Hematopoietic multipotent progenitor cell treated with erythropoietin and hydrocortisone succinate and interleukin-3 and kit ligand, for 17 days (in vitro differentiated cells): ENCODE measurements at regions not wholly inside any gene's neighbourhood (a gene's known extent, or its start where the extent isn't known, plus 50 kb on each side); places are given as distances from the start of the nearest gene placed in this dataset.

Experiments used
- DNase-seq: peaks from one replicate; pipeline ENCODE4 v3.0.0-alpha.2; 2015; ENCODE audit warnings: low spot score

- no peak for DNase-seq
Measured at GRCh38 chr7:110051372-110051771, 1039.6 kb upstream of the LRRN3 start.

DNA sequence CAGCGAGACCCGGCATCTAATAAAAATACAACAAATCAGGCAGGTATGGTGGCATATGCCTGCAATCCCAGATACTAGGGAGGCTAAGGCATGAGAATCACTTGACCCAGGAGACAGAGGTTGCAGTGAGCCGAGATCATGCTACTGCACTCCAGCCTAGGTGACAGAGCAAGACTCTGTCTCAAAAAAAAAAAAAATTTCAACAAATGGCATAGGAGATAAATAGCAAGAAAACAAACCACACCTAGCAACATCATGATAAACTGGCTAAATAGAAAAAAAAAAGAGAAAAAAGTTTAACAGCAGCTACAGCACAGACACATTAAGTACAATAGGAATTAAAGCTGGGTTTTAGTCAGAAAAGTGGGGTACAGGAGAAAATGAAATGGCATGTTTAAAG is 1034.6 kb upstream of the LRRN3 start:
- DNase-seq = no peak

- no peak for DNase-seq
Measured at GRCh38 chr7:110058401-110058800, 1032.5 kb upstream of the LRRN3 start.

DNA sequence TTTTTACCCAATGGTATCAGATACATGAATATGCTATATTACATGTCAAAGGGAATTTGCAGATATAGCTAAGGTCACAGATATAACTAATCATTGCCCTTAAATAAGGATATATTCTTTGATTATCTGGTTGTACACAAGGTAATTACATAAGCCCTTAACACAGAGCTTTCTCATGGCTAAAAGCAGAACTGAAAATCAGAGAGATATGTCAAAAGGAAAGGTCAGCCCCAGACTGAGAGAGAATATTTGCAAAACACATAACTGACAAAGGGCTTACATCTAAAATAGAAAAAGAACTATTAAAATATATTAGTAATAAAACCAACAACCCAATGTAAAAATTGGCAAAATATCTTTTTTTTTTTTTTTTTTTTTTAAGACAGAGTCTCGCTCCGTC is 1029.5 kb upstream of the LRRN3 start:
- no peak for DNase-seq

DNA sequence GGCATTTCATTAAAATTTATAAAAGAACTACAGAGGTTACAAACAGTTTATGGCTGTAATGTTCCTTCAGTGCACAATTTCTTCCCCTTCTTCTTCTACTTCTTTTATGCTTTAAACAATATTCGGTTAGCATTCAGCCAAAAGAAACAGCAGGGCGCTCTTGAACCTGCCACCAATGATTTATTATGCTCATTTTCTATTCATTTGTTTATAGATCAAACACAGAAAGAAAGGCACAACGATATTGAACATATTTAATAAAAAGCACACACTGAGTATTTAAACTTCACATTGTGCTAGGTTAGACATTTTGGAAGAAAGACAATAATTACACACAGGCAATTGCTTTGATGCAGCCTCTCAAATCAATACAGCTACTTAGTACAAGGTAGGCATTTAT is 1025.8 kb upstream of the LRRN3 start:
- no peak for DNase-seq

DNA sequence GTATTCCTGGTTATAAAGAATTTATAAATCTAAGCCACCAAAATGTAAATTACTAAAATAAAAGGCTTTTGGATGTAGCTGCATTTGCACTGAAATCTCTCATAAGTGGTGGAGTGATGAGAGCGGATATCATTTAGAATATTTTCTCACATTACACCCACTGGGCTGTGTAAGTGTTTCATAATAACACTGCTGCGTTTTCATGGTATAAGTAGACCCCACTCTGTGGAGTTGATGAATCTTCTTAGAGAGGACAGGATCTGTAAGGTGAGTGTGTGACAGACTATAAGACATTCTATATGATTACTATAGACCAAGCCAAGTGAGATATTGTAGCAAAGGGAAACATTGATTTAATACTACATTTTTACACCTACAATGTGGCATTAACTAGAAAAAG is 1024.1 kb upstream of the LRRN3 start:
- no peak for DNase-seq

GRCh38 chr7:110071192-110071591 is 1019.7 kb upstream of the LRRN3 start:
- DNase-seq = no peak

GRCh38 chr7:110075450-110075849 is 1015.5 kb upstream of the LRRN3 start:
- no peak for DNase-seq

DNA sequence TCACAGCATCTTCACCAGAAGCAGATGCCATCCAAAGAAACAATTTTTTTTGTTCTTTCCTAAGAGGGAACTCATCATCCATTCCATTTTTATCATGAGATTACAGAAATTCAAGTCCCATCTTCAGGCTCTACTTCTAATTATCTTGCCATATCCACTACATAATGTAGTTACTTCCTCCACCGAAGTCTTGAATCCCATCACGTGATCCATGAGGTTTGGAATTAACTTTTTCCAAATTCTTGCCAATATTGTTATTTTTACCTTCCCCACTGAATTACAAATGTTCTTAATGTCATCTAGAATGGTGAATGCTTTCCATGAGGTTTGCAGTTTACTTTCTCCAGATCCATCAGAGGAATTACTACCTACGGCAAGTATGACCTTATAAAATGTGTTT is 1014.7 kb upstream of the LRRN3 start:
- no peak for DNase-seq

DNA sequence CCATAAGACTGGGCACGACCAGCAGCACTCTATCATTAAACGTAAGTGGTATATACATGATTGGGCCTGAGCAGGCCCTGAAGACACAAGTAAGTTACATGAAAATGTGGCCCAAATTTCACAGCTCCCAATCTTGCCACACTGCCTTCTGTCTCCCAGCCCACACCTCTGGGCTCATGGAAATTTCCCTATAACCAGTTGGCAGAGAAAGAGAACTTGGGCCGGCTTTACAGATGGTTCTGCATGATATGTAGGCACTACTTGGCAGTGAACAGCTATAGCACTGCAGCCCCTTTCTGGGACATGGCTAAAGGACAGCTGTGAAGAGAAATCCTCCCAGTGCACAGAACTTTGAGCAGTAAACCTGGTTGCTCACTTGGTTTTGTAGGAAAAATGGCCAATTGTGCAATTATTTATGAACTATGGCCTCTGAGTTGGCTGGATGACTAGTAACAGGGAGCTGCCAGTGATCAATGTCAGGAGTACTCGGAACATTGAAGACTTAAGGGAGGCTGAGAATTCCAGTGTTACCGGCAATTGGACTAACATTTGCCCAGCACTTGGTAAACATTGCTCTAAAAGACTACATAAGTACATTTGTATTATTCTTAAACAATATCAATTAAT is 1006.6 kb upstream of the LRRN3 start:
- DNase-seq = no peak

GRCh38 chr7:110090110-110090820 is 1000.7 kb upstream of the LRRN3 start:
- DNase-seq = no peak

GRCh38 chr7:110095372-110096052 is 995.4 kb upstream of the LRRN3 start:
- DNase-seq = no peak

DNA sequence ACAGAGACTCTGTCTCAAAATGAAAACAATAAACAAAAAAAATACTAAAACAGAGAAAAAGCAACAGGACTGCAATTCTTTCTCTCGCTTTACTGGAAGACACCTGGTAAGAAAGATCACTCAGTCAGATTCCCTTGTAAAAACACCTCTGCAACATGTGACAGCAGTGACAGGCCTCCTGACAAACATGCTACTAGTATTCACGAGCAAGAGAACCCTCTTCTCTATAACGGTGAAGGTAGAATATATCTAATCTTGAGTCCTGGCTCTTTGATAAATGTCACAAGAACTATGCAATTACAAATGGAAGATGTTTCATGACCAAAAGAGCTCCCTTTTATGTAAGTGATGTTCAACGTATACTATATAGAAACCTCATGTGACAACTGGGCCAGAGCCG is 986.7 kb upstream of the LRRN3 start:
- no peak for DNase-seq

DNA sequence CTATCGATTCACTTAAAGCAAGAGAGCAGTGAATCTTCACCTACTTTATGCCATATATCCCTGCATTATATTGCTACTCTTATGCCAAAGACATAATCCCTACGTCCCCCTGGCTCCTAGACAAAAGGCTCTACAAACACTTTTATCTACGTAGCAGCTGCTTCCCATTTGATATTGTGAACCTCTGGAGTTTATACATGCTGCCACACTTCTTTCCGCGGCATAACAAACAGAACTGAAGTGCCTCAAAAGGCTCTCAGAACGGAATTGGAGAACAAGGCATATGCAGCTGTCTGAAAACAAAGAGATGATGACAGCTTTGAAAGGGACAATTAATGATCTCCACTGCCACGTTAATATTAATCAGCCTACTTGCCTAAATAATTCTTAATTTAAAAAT is 985.6 kb upstream of the LRRN3 start:
- no peak for DNase-seq

GRCh38 chr7:110105840-110106239 is 985.1 kb upstream of the LRRN3 start:
- no peak for DNase-seq

DNA sequence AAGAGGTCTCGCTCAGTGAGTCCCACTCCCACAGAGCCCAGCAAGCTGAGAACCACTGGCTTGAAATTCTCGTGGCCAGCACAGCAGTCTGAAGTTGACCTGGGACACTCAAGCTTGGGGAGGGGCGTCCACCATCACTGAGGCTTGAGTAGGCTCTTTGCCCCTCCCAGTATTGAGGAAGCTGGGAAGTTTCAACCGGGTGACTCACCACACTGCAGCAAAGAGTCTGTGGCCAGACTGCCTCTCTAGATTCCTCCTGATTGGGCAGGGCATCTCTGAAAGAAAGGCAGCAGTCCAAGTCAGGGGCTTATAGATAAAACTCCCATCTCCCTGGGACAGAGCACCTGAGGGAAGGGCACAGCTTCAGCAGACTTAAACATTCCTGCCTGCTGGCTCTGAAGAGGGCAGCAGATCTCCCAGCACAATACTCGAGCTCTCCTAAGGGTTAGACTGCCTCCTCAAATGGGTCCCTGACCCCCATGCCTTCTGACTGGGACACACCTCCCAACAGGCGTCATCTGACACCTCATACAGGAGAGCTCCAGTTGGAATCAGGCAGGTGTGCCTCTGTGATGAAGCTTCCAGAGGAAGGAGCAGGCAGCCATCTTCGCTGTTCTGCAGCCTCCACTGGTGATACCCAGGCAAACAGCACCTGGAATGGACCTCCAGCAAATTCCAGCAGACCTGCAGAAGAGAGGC is 970.9 kb upstream of the LRRN3 start:
- no peak for DNase-seq

DNA sequence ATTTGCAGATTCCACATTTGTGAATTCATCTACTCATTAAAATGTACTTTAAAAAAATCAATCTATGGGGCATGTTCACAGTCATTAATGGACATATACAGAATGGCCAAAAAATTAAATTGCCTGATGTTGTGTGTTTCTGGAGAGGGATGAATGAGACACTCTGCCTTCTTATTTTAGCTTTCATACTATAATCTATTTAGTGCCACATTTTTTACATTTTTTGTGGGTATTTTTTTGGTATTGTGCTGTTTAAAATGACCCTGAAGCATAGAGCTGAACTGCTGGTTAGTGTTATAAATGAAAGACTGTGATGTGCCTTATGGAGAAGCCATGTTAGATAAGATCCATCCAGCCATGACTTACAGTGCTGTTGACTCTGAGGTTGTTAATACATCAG is 961.8 kb upstream of the LRRN3 start:
- DNase-seq = no peak

DNA sequence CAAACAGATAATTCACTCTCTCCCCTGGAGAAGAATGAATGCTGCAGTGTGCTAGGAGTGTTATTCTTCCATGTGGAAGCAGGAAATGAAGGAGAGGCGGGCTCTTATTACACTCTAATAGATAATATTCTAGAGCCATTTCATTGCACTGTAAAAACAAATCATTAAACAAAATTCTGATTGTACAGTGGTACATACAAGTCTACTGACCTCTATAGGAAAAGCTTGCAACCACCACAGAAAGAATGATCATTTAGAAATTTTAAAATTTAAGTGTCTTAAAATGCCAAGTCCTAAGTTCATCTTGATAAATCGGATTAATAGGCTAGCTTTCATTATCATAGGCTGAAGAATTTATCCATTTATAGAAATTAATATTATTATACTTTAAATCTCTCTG is 960.3 kb upstream of the LRRN3 start:
- DNase-seq = no peak

DNA sequence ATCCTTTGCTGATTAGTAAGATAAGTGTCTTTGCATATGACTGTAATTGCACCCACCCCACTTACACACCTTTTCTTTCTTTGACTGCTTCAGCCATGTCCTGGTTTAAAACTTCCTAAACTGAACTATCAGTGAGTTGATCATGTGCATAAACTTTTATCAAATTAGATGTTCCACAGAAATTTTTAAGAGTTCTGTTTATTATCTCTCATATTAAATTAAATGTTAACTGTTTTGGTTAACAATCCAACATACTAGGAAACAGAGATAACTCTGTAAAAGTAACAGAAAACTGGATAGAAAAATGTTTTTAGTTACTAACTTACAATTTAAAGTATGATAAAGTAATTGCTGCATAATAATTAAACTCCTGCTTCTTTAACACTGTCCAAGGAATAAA is 959.6 kb upstream of the LRRN3 start:
- no peak for DNase-seq

GRCh38 chr7:110139056-110139455 is 951.9 kb upstream of the LRRN3 start:
- DNase-seq = no peak

DNA sequence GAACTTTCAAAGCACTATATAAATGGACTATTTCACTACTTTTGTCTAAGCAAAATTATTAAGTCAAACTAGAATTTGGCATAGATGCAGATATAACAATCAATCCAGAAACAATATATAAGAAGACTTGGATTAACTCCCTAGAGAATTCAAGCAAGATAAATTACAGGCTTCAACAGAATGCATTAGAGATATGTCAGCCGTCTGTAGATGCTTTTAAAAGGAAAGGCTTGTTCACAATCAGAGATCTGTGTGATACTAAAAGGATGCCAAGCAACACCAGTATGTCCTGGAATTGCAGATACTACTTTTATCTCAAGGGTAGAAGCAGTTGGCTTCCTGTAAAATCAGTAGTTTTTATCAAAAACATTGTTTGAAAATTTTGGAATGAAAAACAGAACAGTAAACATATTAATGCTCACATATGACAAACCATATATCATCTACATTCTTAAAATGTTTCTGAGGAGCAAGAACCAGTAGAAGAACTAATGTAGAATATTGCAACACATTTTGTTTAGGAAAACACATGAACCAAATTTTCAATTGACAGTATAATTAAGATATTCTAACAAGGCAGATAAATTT is 947.9 kb upstream of the LRRN3 start:
- no peak for DNase-seq

- DNase-seq = no peak
Measured at GRCh38 chr7:110144599-110144998, 946.3 kb upstream of the LRRN3 start.

DNA sequence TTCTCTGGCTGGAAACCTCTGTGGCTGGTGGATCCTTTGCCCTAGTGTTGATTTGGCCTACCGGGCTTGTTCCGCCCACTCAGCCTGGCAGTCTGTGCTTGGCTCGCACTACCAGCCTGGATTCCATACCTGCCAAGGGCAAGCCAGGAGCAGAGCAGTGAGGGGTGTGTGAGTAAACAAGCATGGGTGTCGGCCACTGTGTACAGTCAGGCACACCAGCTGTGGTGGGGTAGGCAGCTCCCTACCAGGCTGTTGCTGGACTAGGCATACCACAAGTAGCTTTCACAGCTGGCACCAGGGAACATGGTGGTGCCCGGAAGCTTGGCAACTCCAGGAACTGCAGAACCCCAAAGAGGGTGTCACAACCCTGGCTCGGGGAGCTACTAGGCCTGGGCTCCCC is 942.9 kb upstream of the LRRN3 start:
- DNase-seq = no peak
